Smooth muscle cell (in vitro differentiated cells): ENCODE measurements at regions not wholly inside any gene's neighbourhood (a gene's known extent, or its start where the extent isn't known, plus 50 kb on each side); places are given as distances from the start of the nearest gene placed in this dataset.

Source experiments
- DNase-seq: peaks from one replicate; lab custom pipeline; 2025; ENCODE audit not compliant: unreplicated experiment; lab: John Stamatoyannopoulos, UW
- H2AFZ ChIP-seq: fragments of 200-600 bp; sonication (generic); 2 replicates; pipeline ENCODE4 v1.6.0; 2016; ENCODE audit warnings: antibody characterized with exemption, low read depth, mild to moderate bottlenecking
- H3F3A ChIP-seq: fragments of 200-600 bp; sonication (generic); 2 replicates; pipeline ENCODE4 v1.6.0; 2017; ENCODE audit warnings: antibody characterized with exemption, low read depth
- H3K27ac ChIP-seq: fragments of 200-600 bp; sonication (generic); 2 replicates; pipeline ENCODE4 v1.5.1; 2016; ENCODE audit warnings: low read depth, mild to moderate bottlenecking
- H3K27me3 ChIP-seq: fragments of 200-600 bp; sonication (generic); 2 replicates; pipeline ENCODE4 v1.6.1; 2016; ENCODE audit warnings: low read depth, mild to moderate bottlenecking
- H3K36me3 ChIP-seq: fragments of 200-600 bp; sonication (generic); 2 replicates; pipeline ENCODE4 v1.5.1; 2016; ENCODE audit warnings: low read depth
- H3K4me1 ChIP-seq: fragments of 200-600 bp; sonication (generic); 2 replicates; pipeline ENCODE4 v1.5.1; 2016; ENCODE audit warnings: low read depth
- H3K4me2 ChIP-seq: fragments of 200-600 bp; sonication (generic); 2 replicates; pipeline ENCODE4 v1.6.0; 2016; ENCODE audit warnings: mild to moderate bottlenecking
- H3K4me3 ChIP-seq: fragments of 200-600 bp; sonication (generic); 2 replicates; pipeline ENCODE4 v1.5.1; 2016; ENCODE audit warnings: mild to moderate bottlenecking
- H3K79me2 ChIP-seq: fragments of 200-600 bp; sonication (generic); 2 replicates; pipeline ENCODE4 v1.6.0; 2016; ENCODE audit warnings: low read depth, mild to moderate bottlenecking
- H3K9ac ChIP-seq: fragments of 200-600 bp; sonication (generic); 2 replicates; pipeline ENCODE4 v1.6.0; 2016; ENCODE audit warnings: low read depth
- H3K9me3 ChIP-seq: fragments of 200-600 bp; sonication (generic); replicated peaks from 2 replicates; pipeline ENCODE4 v1.5.1; 2016; ENCODE audit warnings: low read depth
- H4K20me1 ChIP-seq: fragments of 200-600 bp; sonication (generic); 2 replicates; pipeline ENCODE4 v1.6.0; 2016; ENCODE audit warnings: low read depth
- CTCF ChIP-seq: fragments of 200-600 bp; sonication (generic); IDR thresholded peaks from 2 replicates; pipeline ENCODE4 v1.5.1; 2017; ENCODE audit warnings: borderline replicate concordance, mild to moderate bottlenecking, antibody characterized with exemption; ENCODE audit not compliant: insufficient read depth, poor library complexity, severe bottlenecking
- WGBS: methylation state at CpG from one replicate; pipeline ENCODE4 v1.1.7; 2016; ENCODE audit warnings: low lambda C conversion rate; 5-methylcytosine and 5-hydroxymethylcytosine counted together

GRCh38 chr6:48525849-48526248 lies 414.9 kb upstream of the PTCHD4 start:
- H3K79me2 ChIP-seq, result no peaks in the 10 kb centered on the region
- H3K9ac ChIP-seq, result no peak overlapping the region
- H4K20me1 ChIP-seq, result no peaks in the 10 kb centered on the region
- no peaks in the 10 kb centered on the region for H3K9me3 ChIP-seq
- peaks cover 3% of the 10 kb centered on the region for H3K27me3 ChIP-seq
- H3K4me1 ChIP-seq, result no peaks in the 10 kb centered on the region
- H3F3A ChIP-seq, result no peaks in the 10 kb centered on the region
- 44% methylated on average over 2 of the region's 2 CpGs for WGBS
- TF ChIP-seq CTCF, result no peak
- H3K27ac ChIP-seq, result no peak overlapping the region
- H3K36me3 ChIP-seq, result no peaks in the 10 kb centered on the region
- H3K4me2 ChIP-seq, result no peak overlapping the region
- no peak overlapping the region for H3K4me3 ChIP-seq
- H2AFZ ChIP-seq, result no peak overlapping the region
- DNase-seq, result no peak

DNA sequence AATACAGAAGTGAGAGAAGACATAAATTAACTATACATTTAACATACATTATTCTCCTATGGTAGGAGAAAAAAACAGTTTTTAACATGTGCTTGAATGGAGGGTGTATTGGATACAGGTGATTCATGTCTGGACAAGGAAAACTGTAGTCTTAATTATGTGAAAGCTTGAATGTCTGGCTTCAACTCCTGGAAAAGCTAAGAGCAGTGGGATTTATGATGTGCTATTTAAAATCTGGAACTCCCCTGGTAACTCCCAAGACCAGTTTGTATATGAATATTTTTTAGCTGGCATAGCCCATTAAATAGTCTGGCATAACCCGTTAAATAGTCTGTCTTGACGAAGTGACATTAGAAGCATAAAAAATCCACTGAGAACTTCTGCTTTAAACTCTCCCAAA lies 410.0 kb upstream of the PTCHD4 start:
- Histone ChIP-seq H3F3A (no peaks in the 10 kb centered on the region), H3K36me3 (no peaks in the 10 kb centered on the region)

GRCh38 chr6:48512390-48512789 lies 401.4 kb upstream of the PTCHD4 start:
- Histone ChIP-seq H3K79me2 (no peaks in the 10 kb centered on the region), H3K9me3 (no peaks in the 10 kb centered on the region), H2AFZ (no peak overlapping the region), H3K4me2 (no peak overlapping the region), H3K4me3 (no peak overlapping the region), H4K20me1 (no peaks in the 10 kb centered on the region), H3K36me3 (no peaks in the 10 kb centered on the region), H3K4me1 (no peaks in the 10 kb centered on the region), H3F3A (no peaks in the 10 kb centered on the region), H3K9ac (no peak overlapping the region), H3K27me3 (no peaks in the 10 kb centered on the region), H3K27ac (no peak overlapping the region)
- no peak for TF ChIP-seq CTCF
- no peak for DNase-seq

More for the DNA sequence above, 410.0 kb upstream of the PTCHD4 start:
- H3K27me3 ChIP-seq, result peaks cover 8% of the 10 kb centered on the region
- H3K4me3 ChIP-seq, result no peak overlapping the region
- no peak overlapping the region for H3K27ac ChIP-seq
- H3K4me2 ChIP-seq, result no peak overlapping the region
- H4K20me1 ChIP-seq, result no peaks in the 10 kb centered on the region
- 88% methylated on average over 2 of the region's 2 CpGs for WGBS
- H3K9me3 ChIP-seq, result no peaks in the 10 kb centered on the region
- no peak overlapping the region for H2AFZ ChIP-seq
- no peak overlapping the region for H3K9ac ChIP-seq
- no peak for DNase-seq
- no peaks in the 10 kb centered on the region for H3K79me2 ChIP-seq
- no peaks in the 10 kb centered on the region for H3K4me1 ChIP-seq
- no peak for TF ChIP-seq CTCF

DNA sequence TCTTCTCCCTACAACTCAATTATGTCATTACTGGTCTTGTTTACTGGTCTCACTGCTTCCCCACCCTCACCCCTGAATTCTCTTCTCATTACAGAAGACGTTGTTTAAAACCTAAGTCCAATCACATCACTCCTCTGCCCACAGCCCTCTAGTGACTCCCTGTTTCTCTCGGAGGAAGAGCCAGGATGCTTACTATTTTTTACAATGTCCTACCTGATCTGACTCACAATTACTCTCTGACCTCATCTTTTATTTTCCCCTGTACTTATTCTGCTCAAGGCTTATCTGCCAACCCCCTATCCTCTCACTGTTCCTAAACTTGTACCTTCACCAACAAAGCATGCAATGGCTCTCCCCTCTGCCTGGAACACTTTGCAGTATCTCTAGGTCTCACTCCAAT lies 400.4 kb upstream of the PTCHD4 start:
- no peaks in the 10 kb centered on the region for H3K36me3 ChIP-seq
- H3K4me1 ChIP-seq, result no peaks in the 10 kb centered on the region
- no peaks in the 10 kb centered on the region for H4K20me1 ChIP-seq
- H3K4me2 ChIP-seq, result no peak overlapping the region
- no peak for DNase-seq
- 72% methylated on average over 2 of the region's 2 CpGs for WGBS
- no peak overlapping the region for H2AFZ ChIP-seq
- no peaks in the 10 kb centered on the region for H3F3A ChIP-seq
- H3K27me3 ChIP-seq, result no peaks in the 10 kb centered on the region
- H3K79me2 ChIP-seq, result no peaks in the 10 kb centered on the region
- H3K4me3 ChIP-seq, result no peak overlapping the region
- H3K27ac ChIP-seq, result no peak overlapping the region
- no peak overlapping the region for H3K9ac ChIP-seq
- no peaks in the 10 kb centered on the region for H3K9me3 ChIP-seq
- TF ChIP-seq CTCF, result no peak
